Mesothelial cell of epicardium (in vitro differentiated cells): ENCODE measurements at regions not wholly inside any gene's neighbourhood (a gene's known extent, or its start where the extent isn't known, plus 50 kb on each side); places are given as distances from the start of the nearest gene placed in this dataset.

Experiments
- DNase-seq, 2 experiments: peaks; one replicate each; pipeline ENCODE4 v3.0.0; 2021; ENCODE audit warnings: low spot score in 2 of 2; ENCODE audit not compliant: unreplicated experiment in 2 of 2
- H3K27ac Mint-ChIP-seq: 2 replicates; pipeline ENCODE4 v1.8.0; 2021; ENCODE audit warnings: mixed read lengths
- H3K27me3 Mint-ChIP-seq: 2 replicates; pipeline ENCODE4 v1.8.0; 2021; ENCODE audit warnings: low read depth, mixed read lengths
- H3K36me3 Mint-ChIP-seq: 2 replicates; pipeline ENCODE4 v1.8.0; 2021; ENCODE audit warnings: mixed read lengths
- H3K4me1 Mint-ChIP-seq: 2 replicates; pipeline ENCODE4 v1.8.0; 2021; ENCODE audit warnings: mixed read lengths
- H3K4me3 Mint-ChIP-seq: 2 replicates; pipeline ENCODE4 v1.8.0; 2021; ENCODE audit warnings: mild to moderate bottlenecking, moderate library complexity, mixed read lengths
- H3K9me3 Mint-ChIP-seq: 2 replicates; pipeline ENCODE4 v1.8.0; 2021; ENCODE audit warnings: mixed read lengths
- CTCF ChIP-seq: fragments of 200-600 bp; sonication (generic); IDR thresholded peaks from one replicate; pipeline ENCODE4 v1.5.0; 2021; ENCODE audit warnings: antibody characterized with exemption; ENCODE audit not compliant: unreplicated experiment

DNA sequence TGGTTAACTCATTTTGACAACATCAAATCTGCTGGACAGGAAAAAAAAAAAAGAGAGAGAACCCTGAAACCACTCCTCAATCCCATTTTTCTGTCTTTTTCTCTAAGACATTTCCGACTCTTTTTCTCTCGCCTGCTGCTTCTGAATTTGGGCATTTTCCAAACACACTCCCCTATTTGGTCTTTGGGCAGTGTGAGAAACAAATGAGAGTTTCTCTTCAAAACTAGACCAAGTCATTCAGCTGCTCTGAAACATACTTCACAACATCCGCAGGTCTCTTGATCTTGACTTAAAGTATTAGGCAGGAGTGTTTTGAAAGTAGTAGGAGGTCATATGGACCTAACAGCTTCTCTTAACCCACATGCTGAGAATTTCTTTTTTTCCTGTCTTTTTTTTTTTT lies 364.8 kb upstream of the ESRRG start:
- Mint-ChIP-seq H3K36me3 (peaks cover 4% of the 10 kb centered on the region), H3K4me3 (peak overlapping the region; percentile 76), H3K9me3 (no peaks in the 10 kb centered on the region), H3K27ac (peak overlapping the region; percentile 30), H3K4me1 (peaks cover 39% of the 10 kb centered on the region), H3K27me3 (peaks cover 33% of the 10 kb centered on the region)
- DNase-seq = no peak
- no peak for TF ChIP-seq CTCF

DNA sequence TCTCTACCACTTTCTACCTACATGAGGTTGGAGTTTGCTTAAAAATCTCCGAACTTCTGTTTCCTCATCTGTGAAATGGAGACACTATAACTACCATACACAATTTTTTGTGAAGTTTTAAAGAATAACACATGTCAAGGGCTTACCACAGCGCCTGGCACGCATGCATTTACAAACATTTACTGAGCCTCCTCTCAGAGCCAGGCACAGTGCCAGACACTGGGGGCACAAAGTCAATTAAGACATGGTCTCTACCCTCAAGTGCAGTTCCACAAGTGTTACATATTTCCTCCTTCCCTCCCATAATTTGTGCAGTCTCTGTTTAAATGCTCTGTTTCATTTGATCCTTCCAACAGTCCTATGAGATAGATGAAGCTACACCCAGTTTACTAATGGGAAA lies 356.4 kb upstream of the ESRRG start:
- H3K27ac Mint-ChIP-seq = no peak overlapping the region

GRCh38 chr1:217078959-217079358 lies 355.7 kb upstream of the ESRRG start:
- Mint-ChIP-seq H3K4me3 (no peak overlapping the region), H3K4me1 (peaks cover 31% of the 10 kb centered on the region), H3K27ac (no peak overlapping the region), H3K9me3 (no peaks in the 10 kb centered on the region), H3K36me3 (no peaks in the 10 kb centered on the region), H3K27me3 (peaks cover 20% of the 10 kb centered on the region)
- no peak for DNase-seq
- no peak for TF ChIP-seq CTCF

More for the DNA sequence above, 356.4 kb upstream of the ESRRG start:
- H3K36me3 Mint-ChIP-seq = no peaks in the 10 kb centered on the region
- no peak for DNase-seq
- no peaks in the 10 kb centered on the region for H3K9me3 Mint-ChIP-seq
- TF ChIP-seq CTCF = no peak
- H3K27me3 Mint-ChIP-seq = peaks cover 20% of the 10 kb centered on the region
- no peak overlapping the region for H3K4me3 Mint-ChIP-seq
- peaks cover 31% of the 10 kb centered on the region for H3K4me1 Mint-ChIP-seq

- Mint-ChIP-seq H3K36me3 (no peaks in the 10 kb centered on the region), H3K27ac (peak overlapping the region; percentile 45), H3K9me3 (no peaks in the 10 kb centered on the region), H3K4me1 (peaks cover 36% of the 10 kb centered on the region), H3K4me3 (no peak overlapping the region), H3K27me3 (peaks cover 25% of the 10 kb centered on the region)
- no peak for DNase-seq
- no peak for TF ChIP-seq CTCF
These were observed 355.0 kb upstream of the ESRRG start for GRCh38 chr1:217078078-217078690.

- peaks cover 34% of the 10 kb centered on the region for H3K4me1 Mint-ChIP-seq
- no peaks in the 10 kb centered on the region for H3K9me3 Mint-ChIP-seq
- H3K27ac Mint-ChIP-seq = no peak overlapping the region
- peaks cover 26% of the 10 kb centered on the region for H3K27me3 Mint-ChIP-seq
- no peak for TF ChIP-seq CTCF
- H3K4me3 Mint-ChIP-seq = no peak overlapping the region
- no peaks in the 10 kb centered on the region for H3K36me3 Mint-ChIP-seq
- no peak for DNase-seq
These were observed 354.2 kb upstream of the ESRRG start for GRCh38 chr1:217077426-217077825.

GRCh38 chr1:217076902-217077301 lies 353.7 kb upstream of the ESRRG start:
- Mint-ChIP-seq H3K4me1 (peaks cover 34% of the 10 kb centered on the region), H3K9me3 (no peaks in the 10 kb centered on the region), H3K27me3 (peaks cover 29% of the 10 kb centered on the region), H3K27ac (no peak overlapping the region), H3K4me3 (no peak overlapping the region), H3K36me3 (no peaks in the 10 kb centered on the region)
- DNase-seq = no peak
- TF ChIP-seq CTCF = no peak
